WTC11 (cell line): ENCODE measurements at regions not wholly inside any gene's neighbourhood (a gene's known extent, or its start where the extent isn't known, plus 50 kb on each side); places are given as distances from the start of the nearest gene placed in this dataset.
A peak's percentile ranks its signal among the peaks of the same experiment; 100 is the strongest.

Source experiments
- ATAC-seq: fragments of 200-7000 bp; cut with Tn5 transposase; 2 replicates; pipeline ENCODE4 v1.10.0; 2021; ENCODE audit warnings: mild to moderate bottlenecking, moderate library complexity
- CTCF ChIA-PET: fragments of 300-600 bp; sonication (Branson Sonifier 250); formaldehyde crosslinking; loops from one replicate; lab custom pipeline; 2021; ENCODE audit warnings: antibody characterized with exemption; lab: Charles Lee
- POLR2A ChIA-PET: fragments of 350-600 bp; sonication (Branson Sonifier 250); formaldehyde crosslinking; loops from one replicate; lab custom pipeline; 2021; ENCODE audit warnings: antibody characterized with exemption; lab: Charles Lee
- DNase-seq: peaks from one replicate; pipeline ENCODE4 v3.0.0; 2021; ENCODE audit warnings: low spot score
- H3K27ac Mint-ChIP-seq: 2 replicates; pipeline ENCODE4 v1.8.0; 2021; ENCODE audit warnings: mixed read lengths
- H3K27me3 Mint-ChIP-seq: 2 replicates; pipeline ENCODE4 v1.8.0; 2021; ENCODE audit warnings: low read depth, mild to moderate bottlenecking, moderate library complexity, mixed read lengths
- H3K36me3 Mint-ChIP-seq: 2 replicates; pipeline ENCODE4 v1.8.0; 2021; ENCODE audit warnings: mixed read lengths
- H3K4me1 Mint-ChIP-seq: 2 replicates; pipeline ENCODE4 v1.8.0; 2022; ENCODE audit warnings: mixed read lengths
- H3K4me3 Mint-ChIP-seq: 2 replicates; pipeline ENCODE4 v1.8.0; 2021; ENCODE audit warnings: mild to moderate bottlenecking, moderate library complexity, mixed read lengths
- H3K9me3 Mint-ChIP-seq: 2 replicates; pipeline ENCODE4 v1.8.0; 2021; ENCODE audit warnings: mixed read lengths
- AFF4 ChIP-seq: sonication (generic); formaldehyde crosslinking; IDR thresholded peaks from 2 replicates; pipeline ENCODE4 v1.8.1; 2023; ENCODE audit warnings: mild to moderate bottlenecking, missing genetic modification reagents, borderline replicate concordance
- E2F1 ChIP-seq: sonication (generic); formaldehyde crosslinking; IDR thresholded peaks from 2 replicates; pipeline ENCODE4 v1.8.0; 2022; ENCODE audit warnings: mild to moderate bottlenecking, missing genetic modification reagents
- EMX1 ChIP-seq: fragments of 250-450 bp; sonication (Bioruptor Pico); IDR thresholded peaks from 2 replicates; pipeline ENCODE4 v1.8.0; 2021; ENCODE audit warnings: mild to moderate bottlenecking
- ESRRA ChIP-seq: sonication (generic); formaldehyde crosslinking; IDR thresholded peaks from 2 replicates; pipeline ENCODE4 v1.8.1; 2022; ENCODE audit warnings: mild to moderate bottlenecking, missing genetic modification reagents, borderline replicate concordance
- FOXK1 ChIP-seq: sonication (generic); formaldehyde crosslinking; IDR thresholded peaks from 2 replicates; pipeline ENCODE4 v1.8.0; 2022; ENCODE audit warnings: mild to moderate bottlenecking, moderate library complexity, missing genetic modification reagents
- GABPB1 ChIP-seq: sonication (generic); formaldehyde crosslinking; IDR thresholded peaks from 2 replicates; pipeline ENCODE4 v1.8.1; 2023; ENCODE audit warnings: mild to moderate bottlenecking, missing genetic modification reagents
- MYBL2 ChIP-seq: sonication (generic); formaldehyde crosslinking; IDR thresholded peaks from 2 replicates; pipeline ENCODE4 v1.8.1; 2023; ENCODE audit warnings: mild to moderate bottlenecking, moderate library complexity, missing genetic modification reagents
- NFYB ChIP-seq: sonication (generic); formaldehyde crosslinking; conservative IDR thresholded peaks from 2 replicates; pipeline ENCODE4 v1.8.0; 2022; ENCODE audit warnings: low read depth, missing genetic modification reagents
- PRRX2 ChIP-seq: fragments of 250-450 bp; sonication (Bioruptor Pico); IDR thresholded peaks from 2 replicates; pipeline ENCODE4 v1.8.0; 2021; ENCODE audit warnings: mild to moderate bottlenecking
- RELA ChIP-seq: sonication (generic); formaldehyde crosslinking; IDR thresholded peaks from 2 replicates; pipeline ENCODE4 v1.8.1; 2022; ENCODE audit warnings: missing genetic modification reagents, mild to moderate bottlenecking, borderline replicate concordance
- TCF7 ChIP-seq: sonication (generic); formaldehyde crosslinking; IDR thresholded peaks from 2 replicates; pipeline ENCODE4 v1.8.0; 2022; ENCODE audit warnings: mild to moderate bottlenecking, low read depth, missing genetic modification reagents, moderate library complexity
- ZBTB21 ChIP-seq: sonication (generic); formaldehyde crosslinking; IDR thresholded peaks from 2 replicates; pipeline ENCODE4 v1.8.1; 2023; ENCODE audit warnings: mild to moderate bottlenecking, missing genetic modification reagents, borderline replicate concordance
- ZNF671 ChIP-seq: fragments of 250-450 bp; sonication (Bioruptor Pico); IDR thresholded peaks from 2 replicates; pipeline ENCODE4 v1.8.0; 2021; ENCODE audit warnings: mild to moderate bottlenecking
- TF ChIP-seq, protein P1 (sequence below): sonication (generic); formaldehyde crosslinking; IDR thresholded peaks from 2 replicates; pipeline ENCODE4 v1.8.0; 2022; ENCODE audit warnings: mild to moderate bottlenecking, missing genetic modification reagents
- TF ChIP-seq, protein P2 (sequence below): fragments of 200-600 bp; IDR thresholded peaks from 2 replicates; pipeline ENCODE4 v1.8.0; 2022; ENCODE audit warnings: antibody characterized with exemption
- TF ChIP-seq, protein P3 (sequence below): sonication (generic); formaldehyde crosslinking; conservative IDR thresholded peaks from 2 replicates; pipeline ENCODE4 v1.8.1; 2022; ENCODE audit warnings: mild to moderate bottlenecking, missing genetic modification reagents
- TF ChIP-seq, protein P4 (sequence below): fragments of 250-450 bp; sonication (Bioruptor Pico); IDR thresholded peaks from 2 replicates; pipeline ENCODE4 v1.9.0; 2021; ENCODE audit warnings: mild to moderate bottlenecking
- TF ChIP-seq, protein P5 (sequence below): fragments of 250-450 bp; sonication (Bioruptor Pico); IDR thresholded peaks from 2 replicates; pipeline ENCODE4 v1.9.0; 2021; ENCODE audit warnings: moderate library complexity, mild to moderate bottlenecking, inconsistent platforms, borderline replicate concordance
- TF ChIP-seq, protein P6 (sequence below): fragments of 250-450 bp; sonication (Bioruptor Pico); IDR thresholded peaks from 2 replicates; pipeline ENCODE4 v1.8.0; 2021; ENCODE audit warnings: mild to moderate bottlenecking

DNA sequence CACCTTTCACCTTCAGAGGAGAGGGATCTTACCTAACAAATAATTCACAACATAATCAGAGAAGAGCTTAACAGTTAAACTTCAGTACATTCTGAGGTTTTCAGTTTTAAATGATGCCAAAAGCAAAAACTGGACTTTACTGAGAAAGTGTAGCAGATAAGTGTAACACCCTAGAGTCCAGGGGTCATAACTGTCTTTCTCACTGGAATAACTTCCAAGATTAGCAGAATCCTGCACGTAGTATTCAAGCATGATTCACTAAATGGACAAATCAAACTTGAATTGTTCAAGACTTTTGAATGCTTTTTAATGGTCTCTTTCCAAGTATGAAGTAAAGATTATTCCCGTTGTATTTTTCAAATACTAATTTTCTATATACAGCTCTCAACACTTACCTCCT lies 180.1 kb upstream of the NREP start:
- CTCF ChIA-PET, result no interaction called here
- no peaks in the 10 kb centered on the region for H3K27me3 Mint-ChIP-seq
- H3K4me1 Mint-ChIP-seq, result peaks cover 5% of the 10 kb centered on the region
- no peak overlapping the region for H3K27ac Mint-ChIP-seq
- no peak for DNase-seq
- POLR2A ChIA-PET, result no interaction called here
- no peak overlapping the region for H3K4me3 Mint-ChIP-seq
- ATAC-seq, result no peak
- H3K36me3 Mint-ChIP-seq, result no peaks in the 10 kb centered on the region
- no peaks in the 10 kb centered on the region for H3K9me3 Mint-ChIP-seq
- TF ChIP-seq, protein P1, sequence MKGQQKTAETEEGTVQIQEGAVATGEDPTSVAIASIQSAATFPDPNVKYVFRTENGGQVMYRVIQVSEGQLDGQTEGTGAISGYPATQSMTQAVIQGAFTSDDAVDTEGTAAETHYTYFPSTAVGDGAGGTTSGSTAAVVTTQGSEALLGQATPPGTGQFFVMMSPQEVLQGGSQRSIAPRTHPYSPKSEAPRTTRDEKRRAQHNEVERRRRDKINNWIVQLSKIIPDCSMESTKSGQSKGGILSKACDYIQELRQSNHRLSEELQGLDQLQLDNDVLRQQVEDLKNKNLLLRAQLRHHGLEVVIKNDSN (CRISPR knock-in tag), result no peak
- TF ChIP-seq E2F1, result no peak
- no peak for TF ChIP-seq NFYB
- no peak for TF ChIP-seq MYBL2 (CRISPR knock-in tag)
- TF ChIP-seq, protein P2, sequence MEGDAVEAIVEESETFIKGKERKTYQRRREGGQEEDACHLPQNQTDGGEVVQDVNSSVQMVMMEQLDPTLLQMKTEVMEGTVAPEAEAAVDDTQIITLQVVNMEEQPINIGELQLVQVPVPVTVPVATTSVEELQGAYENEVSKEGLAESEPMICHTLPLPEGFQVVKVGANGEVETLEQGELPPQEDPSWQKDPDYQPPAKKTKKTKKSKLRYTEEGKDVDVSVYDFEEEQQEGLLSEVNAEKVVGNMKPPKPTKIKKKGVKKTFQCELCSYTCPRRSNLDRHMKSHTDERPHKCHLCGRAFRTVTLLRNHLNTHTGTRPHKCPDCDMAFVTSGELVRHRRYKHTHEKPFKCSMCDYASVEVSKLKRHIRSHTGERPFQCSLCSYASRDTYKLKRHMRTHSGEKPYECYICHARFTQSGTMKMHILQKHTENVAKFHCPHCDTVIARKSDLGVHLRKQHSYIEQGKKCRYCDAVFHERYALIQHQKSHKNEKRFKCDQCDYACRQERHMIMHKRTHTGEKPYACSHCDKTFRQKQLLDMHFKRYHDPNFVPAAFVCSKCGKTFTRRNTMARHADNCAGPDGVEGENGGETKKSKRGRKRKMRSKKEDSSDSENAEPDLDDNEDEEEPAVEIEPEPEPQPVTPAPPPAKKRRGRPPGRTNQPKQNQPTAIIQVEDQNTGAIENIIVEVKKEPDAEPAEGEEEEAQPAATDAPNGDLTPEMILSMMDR, result no peak
- no peak for TF ChIP-seq ZBTB21
- no peak for TF ChIP-seq AFF4 (CRISPR knock-in tag)
- TF ChIP-seq FOXK1, result no peak
- no peak for TF ChIP-seq EMX1
- TF ChIP-seq PRRX2 (CRISPR knock-in tag), result no peak
- TF ChIP-seq, protein P3, sequence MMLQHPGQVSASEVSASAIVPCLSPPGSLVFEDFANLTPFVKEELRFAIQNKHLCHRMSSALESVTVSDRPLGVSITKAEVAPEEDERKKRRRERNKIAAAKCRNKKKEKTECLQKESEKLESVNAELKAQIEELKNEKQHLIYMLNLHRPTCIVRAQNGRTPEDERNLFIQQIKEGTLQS (CRISPR knock-in tag), result no peak
- TF ChIP-seq, protein P4, sequence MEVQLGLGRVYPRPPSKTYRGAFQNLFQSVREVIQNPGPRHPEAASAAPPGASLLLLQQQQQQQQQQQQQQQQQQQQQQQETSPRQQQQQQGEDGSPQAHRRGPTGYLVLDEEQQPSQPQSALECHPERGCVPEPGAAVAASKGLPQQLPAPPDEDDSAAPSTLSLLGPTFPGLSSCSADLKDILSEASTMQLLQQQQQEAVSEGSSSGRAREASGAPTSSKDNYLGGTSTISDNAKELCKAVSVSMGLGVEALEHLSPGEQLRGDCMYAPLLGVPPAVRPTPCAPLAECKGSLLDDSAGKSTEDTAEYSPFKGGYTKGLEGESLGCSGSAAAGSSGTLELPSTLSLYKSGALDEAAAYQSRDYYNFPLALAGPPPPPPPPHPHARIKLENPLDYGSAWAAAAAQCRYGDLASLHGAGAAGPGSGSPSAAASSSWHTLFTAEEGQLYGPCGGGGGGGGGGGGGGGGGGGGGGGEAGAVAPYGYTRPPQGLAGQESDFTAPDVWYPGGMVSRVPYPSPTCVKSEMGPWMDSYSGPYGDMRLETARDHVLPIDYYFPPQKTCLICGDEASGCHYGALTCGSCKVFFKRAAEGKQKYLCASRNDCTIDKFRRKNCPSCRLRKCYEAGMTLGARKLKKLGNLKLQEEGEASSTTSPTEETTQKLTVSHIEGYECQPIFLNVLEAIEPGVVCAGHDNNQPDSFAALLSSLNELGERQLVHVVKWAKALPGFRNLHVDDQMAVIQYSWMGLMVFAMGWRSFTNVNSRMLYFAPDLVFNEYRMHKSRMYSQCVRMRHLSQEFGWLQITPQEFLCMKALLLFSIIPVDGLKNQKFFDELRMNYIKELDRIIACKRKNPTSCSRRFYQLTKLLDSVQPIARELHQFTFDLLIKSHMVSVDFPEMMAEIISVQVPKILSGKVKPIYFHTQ (CRISPR knock-in tag), result no peak
- TF ChIP-seq, protein P5, sequence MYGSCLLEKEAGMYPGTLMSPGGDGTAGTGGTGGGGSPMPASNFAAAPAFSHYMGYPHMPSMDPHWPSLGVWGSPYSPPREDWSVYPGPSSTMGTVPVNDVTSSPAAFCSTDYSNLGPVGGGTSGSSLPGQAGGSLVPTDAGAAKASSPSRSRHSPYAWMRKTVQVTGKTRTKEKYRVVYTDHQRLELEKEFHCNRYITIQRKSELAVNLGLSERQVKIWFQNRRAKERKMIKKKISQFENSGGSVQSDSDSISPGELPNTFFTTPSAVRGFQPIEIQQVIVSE (CRISPR knock-in tag), result no peak
- no peak for TF ChIP-seq RELA (CRISPR knock-in tag)

GRCh38 chr5:111935835-111936234 lies 178.8 kb upstream of the NREP start:
- Mint-ChIP-seq H3K36me3 (no peaks in the 10 kb centered on the region), H3K27ac (no peak overlapping the region), H3K4me1 (peaks cover 5% of the 10 kb centered on the region), H3K4me3 (no peak overlapping the region), H3K27me3 (no peaks in the 10 kb centered on the region), H3K9me3 (no peaks in the 10 kb centered on the region)
- ATAC-seq (peak; percentile 71), DNase-seq (no peak)
- ChIA-PET POLR2A (no interaction called here), CTCF (no interaction called here)
- TF ChIP-seq, protein P6, sequence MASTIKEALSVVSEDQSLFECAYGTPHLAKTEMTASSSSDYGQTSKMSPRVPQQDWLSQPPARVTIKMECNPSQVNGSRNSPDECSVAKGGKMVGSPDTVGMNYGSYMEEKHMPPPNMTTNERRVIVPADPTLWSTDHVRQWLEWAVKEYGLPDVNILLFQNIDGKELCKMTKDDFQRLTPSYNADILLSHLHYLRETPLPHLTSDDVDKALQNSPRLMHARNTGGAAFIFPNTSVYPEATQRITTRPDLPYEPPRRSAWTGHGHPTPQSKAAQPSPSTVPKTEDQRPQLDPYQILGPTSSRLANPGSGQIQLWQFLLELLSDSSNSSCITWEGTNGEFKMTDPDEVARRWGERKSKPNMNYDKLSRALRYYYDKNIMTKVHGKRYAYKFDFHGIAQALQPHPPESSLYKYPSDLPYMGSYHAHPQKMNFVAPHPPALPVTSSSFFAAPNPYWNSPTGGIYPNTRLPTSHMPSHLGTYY, result no peak
- TF ChIP-seq GABPB1 (CRISPR knock-in tag), result no peak
- TF ChIP-seq ESRRA, result no peak
- TF ChIP-seq TCF7 (CRISPR knock-in tag), result no peak
- TF ChIP-seq MYBL2 (CRISPR knock-in tag), result no peak
- no peak for TF ChIP-seq ZNF671 (CRISPR knock-in tag)
